Fibroblast of gingiva (primary cell): ENCODE measurements at regions not wholly inside any gene's neighbourhood (a gene's known extent, or its start where the extent isn't known, plus 50 kb on each side); places are given as distances from the start of the nearest gene placed in this dataset.

Experiments
- DNase-seq: peaks from one replicate; pipeline ENCODE4 v3.0.0-alpha.2; 2011; ENCODE audit warnings: low read depth

- DNase-seq = no peak
Measured at GRCh38 chr9:81390792-81391456, 298.4 kb downstream of the TLE1 start.

- peak; percentile 95 for DNase-seq
Measured at GRCh38 chr9:81389569-81389993, 299.8 kb downstream of the TLE1 start.

DNA sequence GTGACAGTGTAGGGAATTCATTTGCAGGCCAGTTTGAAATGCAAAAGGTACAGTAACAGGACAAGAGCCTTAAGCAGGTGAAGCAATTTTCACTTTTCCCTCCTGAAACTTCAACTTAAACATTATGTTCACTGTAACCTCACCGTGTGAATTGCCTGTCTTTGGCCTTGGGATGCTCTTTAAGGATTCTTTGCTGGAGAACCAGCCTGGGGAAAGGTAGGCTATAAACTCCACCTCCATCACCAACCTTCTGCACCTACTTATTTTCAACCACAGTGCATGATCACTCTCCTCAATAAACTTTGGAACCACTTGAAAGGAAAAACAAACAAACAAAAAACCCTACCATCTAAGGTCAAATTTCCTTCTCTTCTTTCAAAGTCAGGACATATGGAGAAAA lies 300.5 kb downstream of the TLE1 start:
- DNase-seq = no peak

DNA sequence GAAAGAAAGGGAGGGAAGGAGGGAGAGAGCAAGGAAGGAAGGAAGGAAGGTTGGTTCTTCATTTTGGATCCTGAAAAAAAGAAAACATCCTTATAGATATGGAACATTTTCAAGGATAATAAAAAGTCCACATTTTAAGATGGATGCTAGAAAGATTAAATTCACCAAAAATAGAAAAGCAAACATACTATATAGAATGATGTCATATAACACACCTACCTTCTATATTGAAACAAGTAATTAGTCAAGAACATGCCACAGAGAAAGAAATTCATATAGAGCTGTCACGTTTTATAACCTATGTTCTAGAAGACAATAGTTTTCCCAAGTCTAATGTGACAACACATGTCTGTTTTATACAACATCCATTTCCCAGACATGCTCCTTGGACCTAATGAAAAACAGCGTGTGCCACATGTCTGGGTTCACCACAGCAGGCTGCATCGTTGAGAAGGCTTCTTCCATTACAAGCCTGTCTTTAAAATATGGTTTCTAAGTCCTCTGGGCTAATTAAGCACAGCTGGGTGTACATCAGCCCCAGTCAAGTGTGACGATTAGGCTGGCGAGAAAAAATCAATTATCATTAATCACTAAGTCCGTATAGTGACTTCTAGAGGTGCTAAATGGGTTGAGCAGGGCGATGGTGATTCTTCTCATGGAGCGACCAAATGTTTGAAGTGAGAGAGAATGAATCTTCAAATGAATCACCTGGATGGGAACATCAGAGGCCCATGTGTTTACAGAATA lies 301.8 kb downstream of the TLE1 start:
- DNase-seq = no peak

DNA sequence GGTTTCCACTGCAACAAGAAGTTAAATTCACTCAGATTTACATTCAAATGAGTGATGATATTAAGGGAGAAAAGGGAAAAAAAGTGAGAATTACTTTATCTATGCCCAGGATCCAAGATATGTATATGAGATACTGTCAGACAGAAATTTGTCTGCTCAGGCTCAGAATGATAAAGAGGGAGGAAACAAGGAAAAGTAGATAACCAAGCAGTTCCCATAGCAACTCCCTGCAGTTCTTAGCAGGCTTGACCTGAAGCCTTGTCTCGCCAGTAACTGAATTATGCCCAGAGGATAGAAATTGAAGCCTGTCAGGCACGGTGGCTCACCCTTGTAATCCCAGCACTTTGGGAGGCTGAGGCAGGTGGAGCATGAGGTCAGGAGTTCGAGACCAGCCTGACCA lies 304.4 kb downstream of the TLE1 start:
- no peak for DNase-seq

- DNase-seq = no peak
Measured at GRCh38 chr9:81382281-81382680, 307.1 kb downstream of the TLE1 start.

DNA sequence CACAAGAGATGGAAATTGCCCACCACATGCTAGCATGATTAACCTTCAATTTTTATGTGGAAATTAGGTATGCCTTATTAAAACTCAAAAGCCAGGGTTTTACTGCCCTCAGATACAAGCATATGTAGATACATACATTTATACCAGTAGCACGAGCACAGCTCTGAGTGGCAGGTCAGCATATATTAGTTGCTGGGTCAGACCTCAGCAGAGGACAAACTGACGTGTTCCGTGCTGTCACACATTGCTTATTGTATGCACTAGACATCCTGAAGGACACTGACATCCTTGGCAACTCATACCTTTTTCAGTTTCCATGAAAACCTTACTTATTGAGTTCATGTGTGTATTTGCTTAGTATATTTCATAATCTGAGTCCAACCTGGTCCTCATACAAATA lies 307.7 kb downstream of the TLE1 start:
- no peak for DNase-seq

GRCh38 chr9:81380504-81381359 lies 308.6 kb downstream of the TLE1 start:
- DNase-seq = no peak

DNA sequence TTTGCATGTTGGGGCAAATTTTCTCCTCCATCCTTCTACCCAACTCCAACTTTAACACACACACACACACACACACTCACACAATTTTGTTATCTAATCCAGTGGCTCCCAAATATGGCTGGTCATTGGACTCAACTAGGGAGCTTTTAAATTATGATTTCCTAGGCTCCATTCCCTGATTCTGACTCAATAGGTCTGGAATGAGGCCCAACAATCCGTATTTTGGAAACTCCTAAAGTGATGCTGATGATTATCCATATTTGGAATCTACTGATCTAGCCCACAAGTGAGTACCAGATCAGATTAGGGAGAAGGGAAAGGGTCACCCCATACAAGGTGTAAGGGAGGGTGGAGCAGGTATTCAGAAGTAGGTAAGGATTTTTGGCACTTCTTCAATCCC lies 309.7 kb downstream of the TLE1 start:
- DNase-seq = no peak

DNA sequence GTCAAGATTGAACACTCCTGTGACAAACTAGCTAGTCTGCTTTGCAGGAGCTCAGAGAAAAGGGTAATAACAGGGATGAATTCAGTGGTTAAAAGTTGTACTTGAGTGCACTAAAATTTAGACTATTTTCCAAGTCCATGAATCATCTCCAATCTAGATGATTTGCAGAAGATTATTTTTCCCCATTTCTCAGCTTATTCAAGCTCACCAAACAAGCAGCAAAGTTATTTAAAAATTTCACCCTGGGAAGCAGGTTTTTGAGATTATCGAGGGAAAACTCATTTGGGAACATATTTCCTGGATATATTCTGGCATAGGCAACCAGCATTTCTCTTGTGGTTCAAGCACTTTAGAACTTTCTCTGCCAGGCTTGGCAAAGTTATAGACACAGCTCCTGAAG lies 311.4 kb downstream of the TLE1 start:
- DNase-seq = no peak

DNA sequence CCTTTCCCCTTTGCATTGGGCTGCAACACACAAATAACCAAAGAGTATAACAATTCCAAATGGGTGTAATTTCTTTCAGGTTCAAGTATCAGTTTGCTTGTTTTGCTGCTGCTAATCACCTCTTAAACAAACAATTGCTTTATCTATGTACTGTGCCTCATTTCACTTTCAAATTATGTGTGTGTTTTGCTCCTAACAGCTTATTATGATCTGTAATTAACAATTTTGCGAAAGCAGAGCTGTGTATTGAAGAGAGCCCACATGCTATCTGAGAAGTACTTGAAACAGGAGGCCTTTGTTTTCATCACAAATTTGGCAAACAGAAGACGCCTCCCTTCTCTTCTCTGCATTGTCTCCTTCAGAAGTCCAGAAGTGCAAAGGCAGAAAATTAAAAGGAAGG lies 312.0 kb downstream of the TLE1 start:
- DNase-seq = no peak

GRCh38 chr9:81375187-81376100 lies 313.9 kb downstream of the TLE1 start:
- DNase-seq = no peak

DNA sequence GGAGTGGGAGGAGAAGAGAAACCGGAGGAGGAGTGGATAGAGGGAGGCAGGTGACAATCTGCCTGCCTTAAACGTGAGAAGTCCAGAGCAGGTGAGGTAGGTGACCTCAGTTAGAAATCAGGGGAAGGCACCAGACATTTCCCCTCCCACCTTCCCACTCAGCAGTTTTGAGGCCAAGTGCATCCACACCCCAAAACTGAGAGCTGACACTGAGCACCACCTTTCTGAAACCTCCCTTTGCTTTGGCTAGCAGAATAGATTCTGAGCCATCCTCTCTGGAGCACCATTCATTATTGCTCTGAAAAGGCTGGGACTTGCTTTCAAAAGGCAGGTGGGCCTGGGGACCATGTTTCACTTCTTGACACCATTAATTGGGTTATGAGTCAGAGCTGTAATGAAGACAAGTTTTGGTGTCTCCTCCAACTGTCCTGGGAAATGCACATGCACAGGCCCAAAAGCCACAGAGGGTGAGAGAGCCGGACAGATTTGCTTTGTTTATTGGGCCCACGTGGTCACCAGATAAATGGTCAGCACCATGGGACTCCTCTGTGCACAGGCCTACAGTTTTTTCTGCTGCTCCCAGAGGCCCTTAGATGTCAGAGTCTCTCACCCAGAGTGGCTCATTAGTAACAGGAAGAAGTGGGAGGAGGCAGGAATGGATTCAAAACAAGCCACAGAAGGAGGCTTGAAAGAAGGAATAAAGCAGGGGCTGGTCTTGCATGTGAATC lies 314.7 kb downstream of the TLE1 start:
- DNase-seq = no peak

DNA sequence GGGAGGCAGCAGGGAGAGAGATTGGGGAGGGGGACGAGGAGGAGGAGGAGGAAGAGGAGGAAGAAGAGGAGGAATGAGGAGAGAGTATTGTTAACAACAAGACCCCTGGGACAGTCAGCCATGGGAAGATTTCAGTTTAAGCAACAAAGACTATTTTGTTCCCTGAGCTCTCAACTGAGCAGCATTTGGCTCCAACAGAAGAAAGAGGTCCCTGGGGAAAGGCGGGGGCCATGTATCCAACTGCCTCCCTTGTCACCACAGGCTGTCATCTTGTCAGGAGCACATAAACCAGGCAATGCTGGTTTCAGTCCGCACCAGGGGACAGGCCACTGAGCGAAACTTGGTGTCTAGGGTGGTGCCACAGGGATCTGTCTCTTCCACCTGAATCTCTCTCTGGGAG lies 316.1 kb downstream of the TLE1 start:
- DNase-seq = no peak

DNA sequence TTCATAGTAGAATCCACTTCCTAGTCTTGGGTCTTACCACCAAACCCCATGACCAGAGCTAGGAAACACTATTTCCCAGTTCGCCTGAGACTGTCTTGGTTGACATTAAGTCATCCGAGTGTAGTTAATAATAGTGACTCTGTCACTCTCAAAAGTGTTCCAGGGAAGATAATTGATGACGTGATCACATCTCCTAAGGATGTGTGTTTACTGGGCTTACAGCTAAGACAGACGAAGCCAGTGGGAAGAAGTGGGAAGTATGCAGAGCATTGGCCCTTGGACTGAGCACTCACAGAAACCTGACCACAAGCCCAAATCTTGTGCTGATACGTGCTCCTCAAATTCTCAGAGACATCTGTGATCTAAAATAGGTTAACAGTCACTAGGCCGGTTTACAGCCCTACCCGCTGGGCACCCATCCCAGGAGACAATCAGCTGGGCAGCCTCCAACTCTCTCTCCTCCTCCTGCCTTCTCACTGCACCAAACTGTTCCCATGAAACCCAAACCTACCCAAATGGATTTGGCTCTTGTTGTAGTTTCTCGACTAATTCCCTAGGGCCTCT lies 316.6 kb downstream of the TLE1 start:
- peak; percentile 25 for DNase-seq

GRCh38 chr9:81371824-81372223 lies 317.5 kb downstream of the TLE1 start:
- DNase-seq = no peak

DNA sequence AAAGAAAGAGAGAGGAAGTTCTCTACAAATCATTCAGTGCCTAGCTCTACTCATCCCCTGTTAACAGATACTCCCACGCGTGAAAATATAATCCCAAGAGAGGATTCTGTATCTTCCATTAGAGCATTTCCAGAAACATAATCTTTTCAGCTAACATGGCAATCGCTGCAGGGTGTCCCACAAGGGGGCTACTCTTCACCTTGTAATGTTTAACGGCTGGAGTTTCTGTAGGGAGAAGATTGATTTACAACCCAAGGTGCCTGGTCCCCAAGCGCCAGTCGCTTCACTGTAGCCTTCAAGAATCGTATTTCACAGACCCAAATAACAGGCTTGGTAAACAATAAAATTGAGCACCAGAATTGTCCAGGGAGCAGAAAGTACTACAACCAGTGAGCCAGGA lies 318.7 kb downstream of the TLE1 start:
- no peak for DNase-seq

DNA sequence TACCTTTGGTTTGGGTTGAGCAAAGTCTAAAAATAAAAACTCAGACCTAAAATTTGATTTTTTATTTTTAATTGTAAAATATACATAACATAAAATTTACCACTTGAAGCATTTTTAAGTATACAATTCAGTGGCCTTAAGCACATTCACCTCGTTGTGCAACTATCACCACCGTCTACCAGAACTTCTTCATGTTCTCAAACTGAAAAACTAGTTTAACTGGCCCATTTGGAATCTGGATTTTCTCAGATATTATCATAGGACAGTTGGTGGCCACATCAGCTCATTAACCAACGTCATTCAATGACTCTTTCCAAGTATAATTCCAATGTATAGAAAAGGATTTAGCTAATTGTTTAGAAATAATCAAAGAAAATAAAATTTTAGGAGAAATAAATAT lies 319.3 kb downstream of the TLE1 start:
- no peak for DNase-seq

DNA sequence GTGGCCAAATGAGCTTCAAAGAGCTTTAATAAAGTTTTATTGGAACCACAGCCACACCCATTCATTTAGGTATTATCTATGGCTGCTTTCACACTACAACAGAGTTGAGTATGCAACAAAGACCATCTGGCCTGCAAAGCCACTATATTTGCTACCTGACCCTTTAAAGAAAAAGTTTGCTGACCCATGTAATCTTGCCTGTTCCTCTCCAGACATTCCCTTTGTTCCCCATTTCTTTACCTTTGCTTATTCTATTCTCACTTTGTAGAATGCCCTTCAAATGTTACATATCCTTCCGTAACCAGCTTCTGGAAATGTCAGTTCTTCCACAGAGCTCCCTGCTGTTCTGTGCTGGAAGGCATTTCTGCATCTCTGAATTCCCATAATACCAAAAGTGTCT lies 320.2 kb downstream of the TLE1 start:
- DNase-seq = no peak

- DNase-seq = peak; percentile 2
Measured at GRCh38 chr9:81363916-81364480, 325.3 kb downstream of the TLE1 start.

DNA sequence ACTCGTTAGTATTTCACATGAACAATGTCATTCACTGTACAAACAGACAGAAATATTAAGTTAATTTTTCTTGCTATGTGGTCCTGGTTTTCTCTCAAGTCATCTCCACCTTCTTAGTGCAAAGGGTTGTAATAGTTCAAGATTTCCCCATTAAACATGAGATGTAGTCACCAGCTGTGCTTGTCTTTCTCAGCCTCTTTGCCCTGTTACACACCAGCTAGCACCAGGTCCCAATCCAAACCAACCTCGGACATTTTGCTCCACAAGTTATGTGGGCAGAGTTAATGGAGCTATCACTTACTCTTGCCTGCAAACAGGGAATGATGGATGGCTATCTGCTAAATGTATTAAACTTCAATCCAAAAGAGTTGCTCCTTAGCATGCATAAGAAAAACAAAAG lies 328.1 kb downstream of the TLE1 start:
- no peak for DNase-seq
